ENCODE measurements at regions not wholly inside any gene's neighbourhood (a gene's known extent, or its start where the extent isn't known, plus 50 kb on each side); places are given as distances from the start of the nearest gene placed in this dataset.

GRCh38 chr14:42523666-42524065, 917.0 kb downstream of the LRFN5 start:
- no peaks in the 10 kb centered on the region for H3K27me3 ChIP-seq
- no peak for TF ChIP-seq CTCF (IDR thresholded peaks at IDR 0.05)
- no peaks in the 10 kb centered on the region for H3K9me3 ChIP-seq
- H3K4me3 ChIP-seq, result no peak overlapping the region
- H3K36me3 ChIP-seq, result no peaks in the 10 kb centered on the region
- H3K27ac ChIP-seq, result no peak overlapping the region
- DNase-seq (peak in 2 of 4 donors; percentile 6 to 39), ATAC-seq (no peak)
- intact Hi-C loops (cut with DNase I), result no loop called here
- H3K4me1 ChIP-seq, result no peaks in the 10 kb centered on the region

- Histone ChIP-seq H3K27ac (no peak overlapping the region), H3K9me3 (no peaks in the 10 kb centered on the region), H3K4me1 (no peaks in the 10 kb centered on the region), H3K4me3 (no peak overlapping the region), H3K36me3 (no peaks in the 10 kb centered on the region), H3K27me3 (no peaks in the 10 kb centered on the region)
- TF ChIP-seq CTCF (IDR thresholded peaks at IDR 0.05), result no peak
- intact Hi-C loops (cut with DNase I), result no loop called here
- no peak for DNase-seq
- ATAC-seq, result no peak
These were observed 911.3 kb downstream of the LRFN5 start for GRCh38 chr14:42517806-42518500.

GRCh38 chr14:42513837-42514236, 907.2 kb downstream of the LRFN5 start:
- Histone ChIP-seq H3K4me1 (no peaks in the 10 kb centered on the region), H3K9me3 (no peaks in the 10 kb centered on the region), H3K36me3 (no peaks in the 10 kb centered on the region), H3K4me3 (no peak overlapping the region), H3K27me3 (no peaks in the 10 kb centered on the region), H3K27ac (no peak overlapping the region)
- no peak for TF ChIP-seq CTCF (IDR thresholded peaks at IDR 0.05)
- ATAC-seq, result no peak
- intact Hi-C loops (cut with DNase I), result no loop called here
- DNase-seq, result no peak

GRCh38 chr14:42510071-42510470, 903.4 kb downstream of the LRFN5 start:
- Histone ChIP-seq H3K27ac (no peak overlapping the region), H3K4me1 (no peaks in the 10 kb centered on the region), H3K36me3 (no peaks in the 10 kb centered on the region), H3K27me3 (no peaks in the 10 kb centered on the region), H3K9me3 (peaks cover 0 to 3% of the 10 kb centered on the region in 2 donors), H3K4me3 (no peak overlapping the region)
- intact Hi-C loops (cut with DNase I), result no loop called here
- ATAC-seq (no peak), DNase-seq (no peak)
- TF ChIP-seq CTCF (IDR thresholded peaks at IDR 0.05), result no peak

GRCh38 chr14:42508209-42508946, 901.7 kb downstream of the LRFN5 start:
- DNase-seq (no peak), ATAC-seq (no peak)
- H3K36me3 ChIP-seq, result no peaks in the 10 kb centered on the region
- no peaks in the 10 kb centered on the region for H3K27me3 ChIP-seq
- intact Hi-C loops (cut with DNase I), result no loop called here
- no peaks in the 10 kb centered on the region for H3K4me1 ChIP-seq
- TF ChIP-seq CTCF (IDR thresholded peaks at IDR 0.05), result no peak
- no peak overlapping the region for H3K4me3 ChIP-seq
- peaks cover 0 to 3% of the 10 kb centered on the region in 2 donors for H3K9me3 ChIP-seq
- no peak overlapping the region for H3K27ac ChIP-seq
